Stimulated activated CD4-positive, alpha-beta T cell treated with anti-CD3 and anti-CD28 coated beads, Interleukin-1b, Interleukin-23, amount 100 ng/mL, for 1 hour (primary cell): ENCODE measurements at regions not wholly inside any gene's neighbourhood (a gene's known extent, or its start where the extent isn't known, plus 50 kb on each side); places are given as distances from the start of the nearest gene placed in this dataset.

Source experiments
- DNase-seq, 2 donors: peaks; one replicate each; pipeline ENCODE4 v3.0.0-alpha.2; 2020; ENCODE audit warnings: low read depth in 2 of 2

DNA sequence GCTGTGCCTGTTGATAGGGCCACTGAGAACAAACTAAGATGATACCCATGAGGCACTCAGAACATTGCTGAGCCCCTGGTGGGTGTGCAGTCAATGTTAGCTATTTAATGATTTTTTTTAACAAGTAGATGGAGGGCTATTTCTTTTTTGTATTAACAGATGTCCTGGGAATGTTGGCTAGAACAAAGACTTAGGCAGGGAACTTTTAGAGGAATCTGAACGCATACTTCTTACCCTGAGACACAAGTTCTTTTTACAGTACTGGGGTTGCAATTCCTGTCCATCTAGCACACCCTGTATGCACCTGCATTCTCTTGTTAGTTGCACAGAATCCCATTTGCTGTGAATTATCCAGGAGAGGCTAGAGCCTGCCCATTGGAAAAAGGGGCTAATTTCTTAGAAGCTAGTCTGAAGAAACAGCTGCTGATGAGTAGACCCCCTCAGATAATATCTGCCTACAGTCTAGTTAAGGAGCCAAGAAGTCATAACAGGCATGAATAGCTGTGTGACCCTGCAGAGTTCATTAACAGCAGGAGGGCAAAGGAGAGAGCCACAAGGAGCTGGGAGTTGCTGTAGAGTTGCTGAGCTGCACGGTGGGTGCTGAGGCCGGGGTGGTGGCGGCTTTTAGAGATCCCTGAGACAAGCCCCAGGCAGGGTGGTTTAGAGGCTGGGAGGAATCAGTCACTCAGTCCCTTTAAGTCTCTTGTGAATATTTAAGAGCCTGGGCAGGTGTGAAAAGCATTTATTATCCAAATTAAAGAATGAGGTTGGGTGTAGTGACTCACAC is 103.7 kb upstream of the FZD8 start:
- DNase-seq = no peak

DNA sequence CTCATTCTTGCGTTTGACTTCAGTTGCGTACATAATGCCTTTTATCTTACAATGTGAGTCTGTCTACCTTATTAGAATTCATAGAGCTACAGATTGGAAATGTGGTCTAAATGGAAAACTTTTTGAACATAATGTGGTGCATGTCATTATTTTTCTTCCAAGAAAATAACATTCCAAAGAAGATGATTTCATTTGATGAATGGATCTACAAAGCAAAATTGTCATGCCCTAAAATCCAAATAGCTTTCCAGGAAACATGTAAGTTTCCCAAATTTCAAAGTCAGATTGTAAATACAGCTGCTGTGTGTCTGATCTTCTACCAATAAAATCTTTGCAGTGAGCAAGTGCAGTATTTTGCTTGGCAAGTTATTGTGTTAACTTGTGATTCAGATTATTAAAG is 101.8 kb upstream of the FZD8 start:
- no peak for DNase-seq

DNA sequence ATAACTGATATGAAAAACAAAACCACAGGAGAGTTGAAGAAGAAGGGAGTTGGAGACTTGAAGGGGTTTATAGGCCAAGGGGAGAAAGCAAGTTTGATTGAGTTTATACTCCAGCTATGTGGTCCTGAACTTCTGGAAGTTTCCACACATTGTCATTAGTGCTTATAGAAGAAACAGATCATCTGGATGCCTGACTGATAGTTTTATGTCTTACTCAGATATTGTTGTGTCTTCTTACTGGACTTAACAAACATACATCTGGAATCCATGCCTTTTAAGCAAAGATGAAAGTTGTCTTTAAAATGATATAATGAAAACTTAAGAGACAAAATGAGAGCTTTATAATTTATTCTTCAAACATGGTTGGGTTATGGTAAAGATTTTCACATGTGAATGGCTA is 101.3 kb upstream of the FZD8 start:
- no peak for DNase-seq

DNA sequence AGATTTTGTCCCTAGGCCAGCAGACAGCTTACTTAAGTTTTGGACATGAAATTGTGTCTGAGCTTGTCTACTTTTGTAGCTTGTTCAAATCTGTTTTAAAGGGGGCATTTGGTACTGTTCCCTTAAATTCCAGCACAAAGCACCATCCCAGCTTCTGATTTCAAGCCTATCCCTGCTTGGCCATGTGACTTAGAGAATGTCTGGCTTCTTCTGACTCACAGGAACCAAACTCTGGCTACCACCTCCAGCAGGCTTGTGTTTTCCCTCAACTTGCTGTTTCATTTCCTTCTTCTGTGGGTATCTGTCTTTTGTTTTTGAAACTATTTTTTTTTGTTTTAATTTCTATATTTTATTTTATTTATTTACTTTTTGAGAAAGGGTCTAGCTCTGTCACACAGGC is 97.9 kb upstream of the FZD8 start:
- no peak for DNase-seq

DNA sequence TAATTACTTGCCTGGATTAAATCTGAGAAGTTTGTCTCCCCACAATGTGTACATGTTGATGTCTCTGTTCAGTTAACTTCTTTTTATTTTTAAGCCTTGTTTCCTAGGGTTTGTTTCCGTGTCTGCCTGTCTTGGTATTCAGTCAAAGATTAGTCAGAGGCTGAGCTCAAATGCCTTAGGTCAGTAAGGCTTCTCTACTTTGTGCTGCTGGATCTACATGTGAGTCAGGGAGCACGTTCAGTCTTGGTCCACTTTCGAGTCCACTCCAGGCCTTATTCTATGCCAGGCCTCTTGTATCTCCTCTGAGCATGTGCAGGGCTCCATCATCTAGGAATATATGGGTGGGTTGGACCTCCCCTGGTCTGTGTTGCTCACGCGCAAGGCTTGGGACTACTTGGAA is 93.3 kb upstream of the FZD8 start:
- DNase-seq = no peak

DNA sequence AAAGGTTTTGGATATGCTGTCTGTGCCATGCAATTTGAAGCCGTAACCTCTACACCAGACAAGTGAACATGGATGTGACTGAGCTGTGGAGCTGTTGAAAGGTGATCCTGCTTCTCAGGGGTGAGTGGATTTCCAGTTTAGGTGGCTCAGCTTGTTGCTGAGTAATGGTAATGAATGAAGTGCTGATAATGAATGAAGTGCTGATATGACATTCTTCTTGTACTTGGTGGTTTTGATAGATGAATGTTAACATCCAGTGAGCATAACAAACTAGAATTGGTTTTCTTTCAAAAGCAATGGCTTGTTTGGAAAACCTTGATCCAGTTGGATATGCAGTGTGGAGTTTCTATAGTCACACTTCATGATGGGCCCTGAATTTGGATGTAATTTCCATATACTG is 89.7 kb upstream of the FZD8 start:
- DNase-seq = no peak

DNA sequence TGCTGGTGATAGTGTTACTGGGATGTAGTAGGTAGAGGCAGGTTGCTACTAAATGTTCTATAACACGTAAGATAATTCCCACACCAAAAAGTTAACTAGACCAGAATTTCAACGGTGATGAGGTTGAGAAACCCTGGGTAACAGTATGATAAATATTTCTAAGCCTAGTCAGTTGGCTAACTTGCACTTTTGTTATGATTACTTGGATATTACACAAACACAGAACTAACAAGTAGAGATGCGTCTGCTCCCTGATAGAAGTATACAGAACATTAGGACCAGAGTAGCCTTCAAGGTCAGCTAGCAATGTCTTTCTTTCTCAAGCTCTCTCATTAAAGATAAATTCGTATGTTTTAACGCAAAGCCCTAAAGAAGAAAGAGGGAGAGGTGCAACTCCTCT is 86.2 kb upstream of the FZD8 start:
- DNase-seq = no peak

DNA sequence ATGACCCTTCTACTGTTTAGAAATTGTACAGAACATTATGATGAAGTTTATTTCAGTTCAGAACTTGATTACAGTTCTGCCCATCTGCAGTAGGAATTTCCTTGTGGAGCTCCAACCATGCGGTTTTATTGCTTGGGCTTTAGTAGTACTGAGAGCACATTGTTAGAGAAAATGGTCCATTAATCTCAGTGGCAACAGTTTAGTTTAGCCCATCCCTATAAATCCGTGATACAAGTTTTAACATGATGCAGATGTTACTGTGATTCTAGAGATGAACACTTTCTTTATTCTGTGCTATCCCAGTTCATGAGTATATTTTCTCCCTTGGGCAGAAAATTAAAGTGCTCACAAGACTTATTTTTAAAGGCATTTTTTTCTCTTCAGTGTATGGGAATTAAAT is 84.8 kb upstream of the FZD8 start:
- no peak for DNase-seq

DNA sequence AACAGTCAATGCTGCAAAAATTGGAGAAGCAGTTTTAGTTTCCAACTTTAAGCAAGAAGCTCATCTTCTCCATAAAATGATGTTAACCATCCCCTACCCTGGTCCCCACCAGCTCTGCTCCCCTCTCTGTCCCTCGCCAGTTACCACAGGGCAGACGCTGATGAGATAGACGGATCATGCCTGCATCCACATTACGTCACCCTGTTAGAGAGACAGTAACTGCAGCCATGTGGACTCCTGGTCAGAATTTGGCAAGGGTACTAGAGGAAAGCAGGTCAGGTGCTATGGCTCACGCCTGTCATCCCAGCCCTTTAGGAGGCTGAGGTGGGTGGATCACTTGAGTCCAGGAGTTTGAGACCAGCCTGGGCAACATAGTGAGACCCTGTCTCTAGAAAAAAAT is 81.9 kb upstream of the FZD8 start:
- DNase-seq = no peak

DNA sequence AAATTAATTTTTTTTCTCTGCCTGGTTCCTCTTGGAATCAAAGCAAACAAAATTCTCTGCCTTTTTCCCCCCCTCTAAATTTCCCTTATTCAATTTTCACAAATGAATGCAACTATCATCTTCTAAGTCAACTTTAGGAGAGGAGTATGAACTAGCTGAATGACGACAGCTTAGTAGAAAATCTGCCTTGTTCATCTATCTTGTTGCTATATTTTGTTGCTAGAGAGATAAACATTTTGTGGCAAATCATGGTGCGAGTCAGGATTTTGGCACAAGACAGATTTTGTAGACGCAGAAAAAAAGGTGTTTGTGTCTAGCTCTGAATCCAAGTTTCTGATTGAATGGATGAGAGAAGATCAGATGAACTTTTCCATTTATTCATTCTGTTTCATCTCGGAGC is 81.0 kb upstream of the FZD8 start:
- DNase-seq = no peak

DNA sequence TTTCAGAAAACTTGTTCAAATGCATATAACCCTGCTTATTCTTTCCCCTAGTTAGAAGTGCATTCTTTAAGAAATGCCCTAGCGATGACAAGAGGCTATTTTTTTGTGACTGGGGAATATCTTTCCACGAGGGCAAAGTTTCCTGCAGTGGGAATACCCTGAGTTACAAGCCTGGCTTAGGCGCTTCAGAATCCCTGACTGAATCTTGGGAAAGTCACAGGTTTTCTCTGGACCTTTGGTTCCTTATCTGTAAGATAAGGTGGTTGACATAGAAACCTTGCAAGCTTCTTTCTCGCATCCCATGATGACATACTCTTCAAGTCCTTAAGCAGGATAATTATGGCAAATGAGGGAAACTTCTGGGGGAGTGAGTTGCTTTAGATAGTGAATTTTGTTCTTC is 80.5 kb upstream of the FZD8 start:
- no peak for DNase-seq

DNA sequence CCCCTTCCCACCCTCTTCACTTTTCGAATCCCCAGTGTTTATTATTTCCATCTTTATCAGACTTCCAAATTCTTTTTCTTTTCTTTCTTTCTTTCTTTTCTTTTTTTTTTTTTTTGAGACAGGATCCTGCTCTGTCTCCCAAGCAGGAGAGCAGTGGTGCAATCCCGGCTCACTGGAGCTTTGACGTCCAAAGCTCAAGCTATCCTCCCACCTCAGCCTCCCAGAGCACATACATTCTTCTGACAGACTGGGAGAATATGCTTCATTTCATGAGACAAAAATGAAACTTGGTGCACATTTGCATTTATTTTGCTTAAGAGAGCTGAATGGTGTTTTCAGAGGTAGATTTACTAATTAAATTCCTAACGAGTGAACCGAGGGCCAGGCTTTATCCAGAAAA is 80.1 kb upstream of the FZD8 start:
- DNase-seq = no peak

DNA sequence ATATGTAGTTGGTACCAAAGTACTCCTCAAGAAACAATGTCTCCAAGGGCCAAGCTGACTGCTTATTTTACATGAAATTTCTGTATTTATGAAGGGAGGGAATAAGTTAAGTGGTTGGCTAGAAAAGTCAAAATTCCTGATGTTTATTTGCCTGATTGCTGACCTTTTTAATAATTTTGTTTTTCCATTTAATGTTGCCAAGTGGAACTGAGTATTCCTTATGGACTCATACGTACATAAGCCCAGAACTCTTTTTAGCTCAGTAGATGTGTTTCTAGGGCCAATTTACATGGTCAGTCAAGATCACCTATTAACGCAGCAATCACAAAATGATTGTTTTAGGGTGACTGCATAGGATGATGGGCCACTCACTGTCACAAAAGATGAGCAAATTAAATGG is 78.3 kb upstream of the FZD8 start:
- DNase-seq = no peak

DNA sequence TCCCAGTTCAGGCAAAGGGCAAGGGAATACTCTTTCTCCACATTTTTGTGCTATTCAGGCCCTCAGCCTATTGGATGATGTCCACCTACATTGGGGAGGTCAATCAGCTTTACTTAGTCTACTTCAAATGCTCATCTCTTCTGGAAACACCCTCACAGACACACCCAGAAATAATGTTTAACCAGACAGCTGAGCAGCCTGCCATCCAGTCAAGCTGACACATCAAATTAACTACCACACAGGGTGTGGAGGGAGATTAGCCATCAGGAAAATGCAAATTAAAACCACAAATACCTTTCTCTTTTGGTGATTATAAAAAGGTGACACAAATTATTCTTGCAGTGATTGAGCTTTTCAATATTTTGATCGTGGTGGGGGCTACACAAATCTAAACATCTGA is 74.7 kb upstream of the FZD8 start:
- no peak for DNase-seq

DNA sequence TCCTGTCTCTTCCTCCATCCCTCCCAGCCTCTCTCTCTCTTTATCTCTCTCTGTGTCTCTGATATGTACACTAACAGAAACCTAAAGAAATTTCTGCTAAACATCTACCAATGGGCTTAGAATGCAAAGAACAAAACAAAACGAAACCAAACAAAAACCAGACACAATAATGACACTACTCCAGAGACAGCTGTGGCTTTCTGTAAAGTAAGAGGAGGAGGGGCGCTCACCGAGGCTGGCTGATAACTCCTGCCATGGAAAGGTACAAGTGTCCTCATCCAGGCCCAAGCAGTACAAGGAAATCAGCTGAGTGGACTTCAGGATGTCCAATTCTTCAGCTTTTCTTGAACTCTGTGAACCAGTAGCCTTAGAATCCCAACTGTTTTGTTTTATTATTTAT is 70.4 kb upstream of the FZD8 start:
- DNase-seq = no peak

DNA sequence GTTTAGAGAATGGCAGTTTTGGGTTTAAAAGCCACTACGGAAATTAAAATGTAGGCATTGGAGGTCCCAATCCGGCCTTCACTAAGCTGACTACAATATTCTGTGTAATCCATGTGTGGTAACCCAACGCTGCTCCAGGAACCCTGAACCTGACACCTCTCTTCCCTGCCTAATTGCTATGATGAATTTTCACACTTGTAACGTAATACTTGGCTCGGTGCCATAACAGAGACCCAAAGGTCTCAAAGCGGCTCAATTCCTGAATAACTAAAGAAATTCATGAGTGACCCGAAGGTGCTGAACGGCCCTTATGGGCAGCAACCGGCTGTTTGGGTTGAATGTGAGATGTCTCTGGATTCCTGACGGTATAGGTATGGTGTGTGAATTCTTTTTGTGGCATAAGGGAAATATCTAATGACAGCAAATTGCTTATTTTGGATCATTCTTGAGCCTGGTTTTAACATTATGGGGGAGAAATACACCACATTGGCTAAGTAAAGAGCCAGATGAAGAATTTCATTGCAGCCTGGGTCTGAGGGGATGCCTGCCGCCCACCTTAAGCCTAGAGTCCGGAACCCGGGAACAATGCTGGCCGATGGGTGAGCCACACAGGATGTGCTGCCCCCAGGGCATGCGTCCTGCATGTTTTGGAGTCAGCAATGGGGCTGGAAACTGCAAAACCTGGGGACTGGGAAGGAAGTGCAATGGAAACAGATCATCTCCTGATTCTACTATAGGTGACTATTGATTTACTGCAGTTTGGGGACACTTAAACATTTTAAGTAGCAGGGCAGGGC is 69.7 kb upstream of the FZD8 start:
- no peak for DNase-seq

DNA sequence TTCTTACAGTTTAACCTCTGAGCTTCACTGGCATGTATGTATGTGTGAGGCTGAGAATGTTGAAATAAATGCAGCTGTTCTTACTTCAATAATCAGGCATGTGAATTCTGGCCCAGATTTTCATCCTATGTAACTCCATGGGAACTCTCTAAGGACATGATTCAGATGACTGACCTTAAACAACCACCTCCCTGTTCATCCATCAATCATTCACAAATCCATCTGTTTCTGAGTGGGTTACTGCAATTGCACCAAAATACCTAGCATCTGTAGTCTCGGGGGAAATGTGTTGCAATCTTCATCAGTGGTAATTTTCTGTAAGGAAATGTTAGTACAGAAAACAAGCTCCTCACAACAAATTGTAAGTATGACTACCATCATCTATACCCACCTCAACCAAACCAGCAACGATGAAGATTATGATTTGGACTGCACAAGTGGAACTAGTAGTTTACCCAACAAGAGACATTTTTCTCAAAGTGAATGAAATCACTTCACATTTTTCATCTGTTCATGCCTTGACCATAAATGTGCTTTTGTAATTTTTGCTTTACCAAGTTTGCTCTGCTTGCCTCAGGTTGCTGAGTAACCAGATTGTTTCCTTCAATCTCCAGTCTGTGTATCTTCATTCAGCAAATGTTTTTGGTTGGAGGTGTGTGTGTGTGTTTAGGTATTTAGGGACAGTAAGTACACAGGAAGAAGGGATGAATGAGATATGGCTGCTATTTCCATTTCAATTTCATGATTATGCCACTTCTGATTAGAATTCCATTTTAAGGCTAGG is 65.7 kb upstream of the FZD8 start:
- DNase-seq = no peak

DNA sequence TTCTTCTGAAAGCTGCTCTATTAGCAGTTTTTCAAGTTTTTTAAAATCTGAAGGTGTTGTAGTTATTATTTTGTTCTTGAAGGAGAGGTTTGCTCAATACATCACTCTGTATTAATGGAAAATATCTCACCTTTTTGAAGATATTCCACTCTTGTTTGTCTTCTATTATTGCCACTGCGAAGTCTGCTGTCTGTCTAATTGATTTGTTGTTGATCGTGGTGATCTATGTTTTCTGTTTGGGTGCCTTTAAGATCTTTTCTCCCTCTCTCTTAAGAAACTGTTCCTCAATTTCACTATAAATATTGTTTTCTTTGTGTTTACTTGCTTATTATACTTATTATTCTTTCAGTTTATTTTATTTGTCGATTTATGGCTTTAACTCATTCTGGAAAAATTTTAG is 64.9 kb upstream of the FZD8 start:
- DNase-seq = no peak

DNA sequence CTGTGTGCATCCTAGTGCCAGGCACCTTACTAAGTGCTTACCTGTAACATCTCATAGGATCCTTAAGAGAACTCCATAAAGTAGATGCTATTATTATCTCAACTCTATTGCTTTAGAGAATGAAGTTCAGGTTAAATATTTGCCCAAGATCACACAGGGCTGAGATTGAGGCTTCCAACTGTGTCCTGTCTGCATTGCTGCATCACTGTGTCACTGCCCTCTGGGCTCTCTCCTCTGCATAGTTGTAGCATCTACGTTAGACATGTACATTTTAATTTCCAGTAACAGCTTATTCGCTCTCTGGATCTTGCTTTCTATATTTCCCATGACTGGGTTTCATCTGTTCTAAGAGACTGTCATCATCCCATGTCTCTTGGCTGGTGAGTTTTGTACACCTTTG is 63.6 kb upstream of the FZD8 start:
- no peak for DNase-seq

DNA sequence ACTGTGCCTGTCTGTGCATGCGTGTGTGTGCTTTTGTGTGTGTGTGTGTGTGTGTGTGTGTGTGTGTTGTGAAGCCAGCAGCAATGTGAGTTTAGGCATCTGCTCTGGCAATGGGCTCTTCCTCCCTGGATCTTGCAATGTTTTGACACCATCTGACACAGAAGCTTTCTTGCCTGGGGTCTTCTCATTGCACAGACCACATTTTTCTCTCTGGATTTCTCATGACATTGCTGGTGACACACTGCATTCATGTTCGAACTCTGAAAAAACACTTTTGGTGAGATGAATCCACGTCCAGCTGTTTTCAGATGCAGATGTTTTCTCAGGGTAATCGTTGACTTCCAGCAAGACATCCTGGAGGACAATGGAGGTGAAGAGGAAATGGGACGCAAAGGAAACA is 63.0 kb upstream of the FZD8 start:
- DNase-seq = no peak

DNA sequence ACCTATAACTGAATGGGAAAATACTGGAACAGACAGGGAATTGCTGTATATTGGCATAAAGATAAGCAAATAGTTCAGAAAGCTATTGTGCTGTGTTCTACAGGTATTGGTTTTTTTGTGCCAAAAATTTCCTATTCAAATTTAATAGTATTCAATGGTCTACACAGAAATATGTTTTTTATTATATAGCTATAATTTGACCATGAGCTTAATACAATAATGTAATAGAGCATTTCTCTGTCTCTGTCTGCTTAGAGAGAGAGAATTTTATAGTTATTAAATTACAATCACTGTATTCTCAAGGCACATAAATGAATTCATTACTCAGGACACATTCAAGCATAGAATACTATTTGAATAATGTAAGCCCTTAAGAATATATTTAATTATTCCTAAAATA is 62.3 kb upstream of the FZD8 start:
- DNase-seq = no peak

DNA sequence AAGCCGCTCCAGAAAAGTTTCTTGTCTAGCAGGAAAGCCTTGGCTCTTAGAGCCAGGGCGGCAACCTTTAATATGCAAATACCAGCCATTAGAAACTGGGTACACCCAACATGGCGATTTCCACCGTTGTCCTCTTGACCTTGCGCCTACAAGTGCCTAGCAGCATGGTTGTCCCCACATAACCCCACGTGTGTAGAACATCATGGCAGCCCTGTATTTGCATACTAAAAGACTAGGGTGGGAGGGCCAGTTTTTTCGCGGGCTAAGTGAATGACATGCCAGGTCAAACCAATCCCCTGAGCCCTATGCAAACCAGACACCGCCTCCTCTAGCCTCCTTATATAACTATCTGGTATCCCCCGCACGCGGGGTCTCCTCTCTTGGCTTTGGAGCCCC is 58.4 kb upstream of the FZD8 start:
- no peak for DNase-seq
